ENCODE measurements at regions not wholly inside any gene's neighbourhood (a gene's known extent, or its start where the extent isn't known, plus 50 kb on each side); places are given as distances from the start of the nearest gene placed in this dataset.
A peak's percentile ranks its signal among the peaks of the same experiment; 100 is the strongest.
"Not testable (repeated sequence)": the region's sequence is repeated elsewhere in the genome, so short reads cannot be mapped to it uniquely, and the experiment has no call there.

GRCh38 chr16:7278636-7279035 is 54.0 kb upstream of the RBFOX1 start:
- FAIRE-seq, result no peak
- DNase-seq (ENCODE audit: low spot score in 2 of 2), result no peak

GRCh38 chr16:7272567-7273158 is 60.0 kb upstream of the RBFOX1 start:
- DNase-seq (ENCODE audit: low spot score in 2 of 2) (no peak), FAIRE-seq (no peak)

- FAIRE-seq, result no peak
- no peak for DNase-seq (ENCODE audit: low spot score in 2 of 2)
Observed at GRCh38 chr16:7271486-7271885, 61.2 kb upstream of the RBFOX1 start.

GRCh38 chr16:7270823-7271222 is 61.8 kb upstream of the RBFOX1 start:
- no peak for DNase-seq (ENCODE audit: low spot score in 2 of 2)
- no peak for FAIRE-seq

GRCh38 chr16:7270006-7270405 is 62.6 kb upstream of the RBFOX1 start:
- DNase-seq (ENCODE audit: low spot score in 2 of 2) (no peak), FAIRE-seq (no peak)

GRCh38 chr16:7268182-7268581 is 64.5 kb upstream of the RBFOX1 start:
- no peak for FAIRE-seq
- DNase-seq (ENCODE audit: low spot score in 2 of 2), result peak in 1 of 2 donors; percentile 25

GRCh38 chr16:7257016-7257415 is 75.6 kb upstream of the RBFOX1 start:
- DNase-seq (ENCODE audit: low spot score in 2 of 2), result no peak
- FAIRE-seq, result no peak

GRCh38 chr16:7246578-7246977 is 86.1 kb upstream of the RBFOX1 start:
- FAIRE-seq (no peak), DNase-seq (ENCODE audit: low spot score in 2 of 2) (no peak)

- DNase-seq (ENCODE audit: low spot score in 2 of 2) (no peak), FAIRE-seq (no peak)
Observed at GRCh38 chr16:7239547-7239946, 93.1 kb upstream of the RBFOX1 start.

GRCh38 chr16:7236824-7237410 is 95.7 kb upstream of the RBFOX1 start:
- DNase-seq (ENCODE audit: low spot score in 2 of 2) (peak in 1 of 2 donors; percentile 8), FAIRE-seq (no peak)

GRCh38 chr16:7233975-7234374 is 98.7 kb upstream of the RBFOX1 start:
- FAIRE-seq, result no peak

GRCh38 chr16:7231762-7232161 is 100.9 kb upstream of the RBFOX1 start:
- DNase-seq (ENCODE audit: low spot score in 2 of 2), result no peak
- no peak for FAIRE-seq

More at GRCh38 chr16:7233975-7234374, 98.7 kb upstream of the RBFOX1 start:
- DNase-seq (ENCODE audit: low spot score in 2 of 2), result no peak

GRCh38 chr16:7229433-7230218 is 103.0 kb upstream of the RBFOX1 start:
- not testable (repeated sequence) for DNase-seq (ENCODE audit: low spot score in 2 of 2); FAIRE-seq

GRCh38 chr16:7227229-7227721 is 105.4 kb upstream of the RBFOX1 start:
- FAIRE-seq (no peak), DNase-seq (ENCODE audit: low spot score in 2 of 2) (no peak)

- FAIRE-seq (no peak), DNase-seq (ENCODE audit: low spot score in 2 of 2) (no peak)
Observed at GRCh38 chr16:7221157-7221556, 111.5 kb upstream of the RBFOX1 start.

GRCh38 chr16:7218936-7219335 is 113.7 kb upstream of the RBFOX1 start:
- DNase-seq (ENCODE audit: low spot score in 2 of 2), result no peak
- FAIRE-seq, result no peak

- FAIRE-seq (no peak), DNase-seq (ENCODE audit: low spot score in 2 of 2) (no peak)
Observed at GRCh38 chr16:7217797-7218196, 114.8 kb upstream of the RBFOX1 start.

GRCh38 chr16:7216719-7217118 is 115.9 kb upstream of the RBFOX1 start:
- DNase-seq (ENCODE audit: low spot score in 2 of 2) (no peak), FAIRE-seq (no peak)

GRCh38 chr16:7211781-7212180 is 120.9 kb upstream of the RBFOX1 start:
- DNase-seq (ENCODE audit: low spot score in 2 of 2), result no peak
- FAIRE-seq, result no peak

- FAIRE-seq (no peak), DNase-seq (ENCODE audit: low spot score in 2 of 2) (no peak)
Observed at GRCh38 chr16:7209598-7209997, 123.0 kb upstream of the RBFOX1 start.

- FAIRE-seq (no peak), DNase-seq (ENCODE audit: low spot score in 2 of 2) (no peak)
Observed at GRCh38 chr16:7206469-7206868, 126.2 kb upstream of the RBFOX1 start.

- DNase-seq (ENCODE audit: low spot score in 2 of 2), result no peak
- FAIRE-seq, result no peak
Observed at GRCh38 chr16:7200320-7200719, 132.3 kb upstream of the RBFOX1 start.

Measured in frontal cortex (tissue), 3 donors.